CD8-positive, alpha-beta memory T cell (primary cell): ENCODE measurements at regions not wholly inside any gene's neighbourhood (a gene's known extent, or its start where the extent isn't known, plus 50 kb on each side); places are given as distances from the start of the nearest gene placed in this dataset.

Experiments used
- CTCF ChIA-PET: fragments of 350-600 bp; sonication (Branson Sonifier 250); formaldehyde crosslinking; loops from one replicate; lab custom pipeline; 2021; ENCODE audit warnings: antibody characterized with exemption; lab: Charles Lee
- POLR2A ChIA-PET: fragments of 350-600 bp; sonication (Branson Sonifier 250); formaldehyde crosslinking; loops from one replicate; lab custom pipeline; 2021; ENCODE audit warnings: antibody characterized with exemption; lab: Charles Lee
- DNase-seq, 5 donors: peaks; one replicate each; pipeline versions ENCODE4 v3.0.0 to v3.0.0-alpha.2; 2020 to 2022; ENCODE audit warnings: mixed read lengths in 1 of 5
- H3K27ac ChIP-seq: one replicate; pipeline ENCODE4 v1.7.0; 2013; ENCODE audit warnings: low read depth, mild to moderate bottlenecking, low read length, moderate library complexity
- H3K27me3 ChIP-seq: 2 replicates; pipeline ENCODE4 v1.7.0; 2013; ENCODE audit warnings: low read length, mild to moderate bottlenecking; ENCODE audit not compliant: insufficient read depth, poor library complexity, severe bottlenecking
- H3K36me3 ChIP-seq: 2 replicates; pipeline ENCODE4 v1.7.0; 2013; ENCODE audit warnings: mild to moderate bottlenecking, low read length, moderate library complexity; ENCODE audit not compliant: insufficient read depth
- H3K4me1 ChIP-seq: 2 replicates; pipeline ENCODE4 v1.7.0; 2013; ENCODE audit warnings: mild to moderate bottlenecking, low read length, moderate library complexity; ENCODE audit not compliant: insufficient read depth
- H3K4me3 ChIP-seq: 2 replicates; pipeline ENCODE4 v1.7.0; 2013; ENCODE audit warnings: mild to moderate bottlenecking, low read length
- H3K9me3 ChIP-seq: 2 replicates; pipeline ENCODE4 v1.7.0; 2013; ENCODE audit warnings: mild to moderate bottlenecking, low read length
- H3K27ac Mint-ChIP-seq, 8 donors: one replicate each; pipeline ENCODE4 v1.8.0; 2020 to 2021; ENCODE audit warnings: mixed read lengths in 8 of 8, mild to moderate bottlenecking in 6 of 8, inconsistent platforms in 3 of 8, moderate library complexity in 3 of 8
- H3K27me3 Mint-ChIP-seq, 2 donors: one replicate each; pipeline ENCODE4 v1.8.0; 2020 to 2021; ENCODE audit warnings: mixed read lengths in 2 of 2, mild to moderate bottlenecking in 1 of 2, moderate library complexity in 1 of 2
- H3K36me3 Mint-ChIP-seq, 3 donors: one replicate each; pipeline ENCODE4 v1.8.0; 2020 to 2021; ENCODE audit warnings: mixed read lengths in 3 of 3, inconsistent platforms in 1 of 3, mild to moderate bottlenecking in 1 of 3
- H3K4me1 Mint-ChIP-seq, 3 donors: one replicate each; pipeline ENCODE4 v1.8.0; 2020 to 2021; ENCODE audit warnings: mixed read lengths in 3 of 3, inconsistent platforms in 1 of 3, mild to moderate bottlenecking in 1 of 3
- H3K4me3 Mint-ChIP-seq, 7 donors: one replicate each; pipeline ENCODE4 v1.8.0; 2020 to 2021; ENCODE audit warnings: mixed read lengths in 7 of 7, mild to moderate bottlenecking in 6 of 7, moderate library complexity in 4 of 7, inconsistent platforms in 2 of 7
- H3K9me3 Mint-ChIP-seq, 5 donors: one replicate each; pipeline ENCODE4 v1.8.0; 2020 to 2022; ENCODE audit warnings: mixed read lengths in 5 of 5, mild to moderate bottlenecking in 3 of 5, moderate library complexity in 2 of 5, inconsistent platforms in 1 of 5

GRCh38 chr12:75868501-75868900, 163.1 kb downstream of the PHLDA1 start:
- no peak overlapping the region for H3K4me3 Mint-ChIP-seq
- H3K36me3 Mint-ChIP-seq, result peaks cover 0 to 7% (median 2%) of the 10 kb centered on the region in 3 donors
- Histone ChIP-seq H3K27me3 (no peaks in the 10 kb centered on the region), H3K4me3 (no peak overlapping the region), H3K9me3 (no peaks in the 10 kb centered on the region), H3K27ac (no peak overlapping the region), H3K4me1 (no peaks in the 10 kb centered on the region), H3K36me3 (no peaks in the 10 kb centered on the region)
- H3K27ac Mint-ChIP-seq, result no peak overlapping the region
- POLR2A ChIA-PET, result no interaction called here
- H3K4me1 Mint-ChIP-seq, result no peaks in the 10 kb centered on the region
- peaks cover 0 to 10% of the 10 kb centered on the region in 2 donors for H3K27me3 Mint-ChIP-seq
- DNase-seq, result no peak
- CTCF ChIA-PET, result no interaction called here
- H3K9me3 Mint-ChIP-seq, result no peaks in the 10 kb centered on the region

- DNase-seq, result no peak
- CTCF ChIA-PET, result no interaction called here
Measured at GRCh38 chr12:75865315-75865714, 166.3 kb downstream of the PHLDA1 start.

GRCh38 chr12:75864161-75864560, 167.4 kb downstream of the PHLDA1 start:
- H3K4me3 Mint-ChIP-seq, result no peak overlapping the region

More at GRCh38 chr12:75865315-75865714, 166.3 kb downstream of the PHLDA1 start:
- no peaks in the 10 kb centered on the region for H3K9me3 Mint-ChIP-seq
- no peaks in the 10 kb centered on the region for H3K36me3 ChIP-seq
- H3K27ac ChIP-seq, result no peak overlapping the region
- no peaks in the 10 kb centered on the region for H3K27me3 ChIP-seq
- no peaks in the 10 kb centered on the region for H3K4me1 ChIP-seq
- no peak overlapping the region for H3K4me3 ChIP-seq
- no peaks in the 10 kb centered on the region for H3K4me1 Mint-ChIP-seq
- POLR2A ChIA-PET, result no interaction called here
- H3K36me3 Mint-ChIP-seq, result no peaks in the 10 kb centered on the region
- no peak overlapping the region for H3K27ac Mint-ChIP-seq
- no peak overlapping the region for H3K4me3 Mint-ChIP-seq
- H3K27me3 Mint-ChIP-seq, result no peaks in the 10 kb centered on the region
- H3K9me3 ChIP-seq, result no peaks in the 10 kb centered on the region

GRCh38 chr12:75863533-75863932, 168.0 kb downstream of the PHLDA1 start:
- Mint-ChIP-seq H3K27ac (no peak overlapping the region), H3K4me3 (no peak overlapping the region), H3K4me1 (no peaks in the 10 kb centered on the region), H3K36me3 (no peaks in the 10 kb centered on the region), H3K9me3 (no peaks in the 10 kb centered on the region), H3K27me3 (no peaks in the 10 kb centered on the region)
- no peak for DNase-seq
- H3K4me3 ChIP-seq, result no peak overlapping the region
- no peaks in the 10 kb centered on the region for H3K9me3 ChIP-seq
- H3K4me1 ChIP-seq, result no peaks in the 10 kb centered on the region
- CTCF ChIA-PET, result no interaction called here
- H3K36me3 ChIP-seq, result no peaks in the 10 kb centered on the region
- no peaks in the 10 kb centered on the region for H3K27me3 ChIP-seq
- POLR2A ChIA-PET, result no interaction called here
- H3K27ac ChIP-seq, result no peak overlapping the region

More at GRCh38 chr12:75864161-75864560, 167.4 kb downstream of the PHLDA1 start:
- peak overlapping the region in 1 of 8 donors; percentile 2 for H3K27ac Mint-ChIP-seq
- Histone ChIP-seq H3K27me3 (no peaks in the 10 kb centered on the region), H3K27ac (no peak overlapping the region), H3K4me3 (no peak overlapping the region), H3K9me3 (no peaks in the 10 kb centered on the region), H3K36me3 (no peaks in the 10 kb centered on the region), H3K4me1 (no peaks in the 10 kb centered on the region)
- CTCF ChIA-PET, result no interaction called here
- no peak for DNase-seq
- H3K27me3 Mint-ChIP-seq, result no peaks in the 10 kb centered on the region
- POLR2A ChIA-PET, result no interaction called here
- H3K4me1 Mint-ChIP-seq, result no peaks in the 10 kb centered on the region
- no peaks in the 10 kb centered on the region for H3K36me3 Mint-ChIP-seq
- no peaks in the 10 kb centered on the region for H3K9me3 Mint-ChIP-seq

GRCh38 chr12:75862692-75863471, 168.7 kb downstream of the PHLDA1 start:
- H3K4me1 Mint-ChIP-seq, result no peaks in the 10 kb centered on the region
- no peak for DNase-seq
- H3K36me3 ChIP-seq, result no peaks in the 10 kb centered on the region
- no peak overlapping the region for H3K27ac ChIP-seq
- no peaks in the 10 kb centered on the region for H3K36me3 Mint-ChIP-seq
- no peak overlapping the region for H3K4me3 Mint-ChIP-seq
- H3K27me3 ChIP-seq, result no peaks in the 10 kb centered on the region
- H3K9me3 Mint-ChIP-seq, result no peaks in the 10 kb centered on the region
- H3K9me3 ChIP-seq, result no peaks in the 10 kb centered on the region
- no peaks in the 10 kb centered on the region for H3K4me1 ChIP-seq
- no peak overlapping the region for H3K4me3 ChIP-seq
- no peak overlapping the region for H3K27ac Mint-ChIP-seq
- POLR2A ChIA-PET, result no interaction called here
- CTCF ChIA-PET, result no interaction called here
- H3K27me3 Mint-ChIP-seq, result no peaks in the 10 kb centered on the region

DNA sequence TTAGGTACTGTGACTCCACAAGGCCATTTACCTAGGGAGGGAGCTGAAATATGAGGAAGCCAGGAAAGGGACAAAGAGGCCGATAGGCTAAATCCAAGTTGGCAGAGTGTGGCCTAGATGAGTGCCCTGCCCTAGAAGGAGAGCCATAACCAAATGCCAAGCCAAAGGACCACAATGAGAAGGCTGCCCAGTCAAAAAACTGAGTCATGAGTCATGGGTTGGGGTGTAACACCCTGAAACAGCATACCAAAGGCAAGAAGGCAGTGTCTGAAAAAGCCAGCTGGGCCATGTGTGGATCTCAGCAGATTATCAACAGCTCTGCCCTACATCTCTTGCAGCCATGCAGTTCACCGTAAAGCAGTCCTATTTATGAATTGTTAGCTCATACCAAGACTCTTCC, 171.7 kb downstream of the PHLDA1 start:
- CTCF ChIA-PET, result no interaction called here
- POLR2A ChIA-PET, result no interaction called here

GRCh38 chr12:75856235-75856634, 175.3 kb downstream of the PHLDA1 start:
- Mint-ChIP-seq H3K27me3 (peaks cover 1 to 15% of the 10 kb centered on the region in 2 donors), H3K27ac (no peak overlapping the region), H3K4me1 (no peaks in the 10 kb centered on the region), H3K4me3 (no peak overlapping the region), H3K9me3 (no peaks in the 10 kb centered on the region), H3K36me3 (no peaks in the 10 kb centered on the region)
- H3K4me1 ChIP-seq, result no peaks in the 10 kb centered on the region
- ChIA-PET POLR2A (no interaction called here), CTCF (no interaction called here)
- no peak overlapping the region for H3K27ac ChIP-seq
- no peak for DNase-seq
- H3K4me3 ChIP-seq, result no peak overlapping the region
- no peaks in the 10 kb centered on the region for H3K9me3 ChIP-seq
- H3K36me3 ChIP-seq, result no peaks in the 10 kb centered on the region
- H3K27me3 ChIP-seq, result no peaks in the 10 kb centered on the region

More for the DNA sequence above, 171.7 kb downstream of the PHLDA1 start:
- Mint-ChIP-seq H3K4me1 (no peaks in the 10 kb centered on the region), H3K9me3 (no peaks in the 10 kb centered on the region), H3K36me3 (no peaks in the 10 kb centered on the region), H3K27ac (no peak overlapping the region), H3K27me3 (no peaks in the 10 kb centered on the region), H3K4me3 (no peak overlapping the region)
- H3K4me3 ChIP-seq, result no peak overlapping the region
- no peak for DNase-seq
- H3K9me3 ChIP-seq, result no peaks in the 10 kb centered on the region
- no peak overlapping the region for H3K27ac ChIP-seq
- H3K4me1 ChIP-seq, result no peaks in the 10 kb centered on the region
- no peaks in the 10 kb centered on the region for H3K36me3 ChIP-seq
- no peaks in the 10 kb centered on the region for H3K27me3 ChIP-seq

DNA sequence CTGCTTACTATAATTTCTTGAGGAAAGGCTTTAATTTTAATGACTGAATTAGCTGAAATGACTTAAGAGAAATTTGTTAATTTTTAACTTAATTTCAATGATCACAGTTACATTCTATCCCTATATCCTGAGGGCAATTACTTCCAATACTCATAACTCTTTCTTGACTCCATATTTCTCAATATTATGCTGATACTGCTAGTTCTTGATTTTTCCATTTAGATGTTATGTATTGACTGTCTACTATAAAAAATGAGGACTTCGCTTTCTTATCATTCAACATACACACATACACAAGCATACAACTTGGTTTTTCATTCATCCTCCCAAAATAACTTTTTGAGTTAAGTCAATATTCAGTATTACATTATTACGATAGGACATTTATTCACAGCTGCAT, 176.2 kb downstream of the PHLDA1 start:
- Mint-ChIP-seq H3K4me3 (no peak overlapping the region), H3K27ac (peak overlapping the region in 1 of 8 donors; percentile 10), H3K27me3 (peaks cover 1 to 15% of the 10 kb centered on the region in 2 donors), H3K36me3 (no peaks in the 10 kb centered on the region), H3K4me1 (no peaks in the 10 kb centered on the region), H3K9me3 (no peaks in the 10 kb centered on the region)
- DNase-seq, result no peak
- POLR2A ChIA-PET, result no interaction called here
- Histone ChIP-seq H3K36me3 (no peaks in the 10 kb centered on the region), H3K27ac (no peak overlapping the region), H3K27me3 (no peaks in the 10 kb centered on the region), H3K4me3 (no peak overlapping the region), H3K9me3 (no peaks in the 10 kb centered on the region), H3K4me1 (no peaks in the 10 kb centered on the region)
- CTCF ChIA-PET, result no interaction called here
